ENCODE measurements at regions not wholly inside any gene's neighbourhood (a gene's known extent, or its start where the extent isn't known, plus 50 kb on each side); places are given as distances from the start of the nearest gene placed in this dataset.

GRCh38 chr2:198545411-198545810 is 741.0 kb downstream of the PLCL1 start:
- no peak for TF ChIP-seq EP300 (IDR thresholded peaks at IDR 0.05)
- TF ChIP-seq POLR2AphosphoS5 (IDR thresholded peaks at IDR 0.05) = no peak
- TF ChIP-seq CTCF (IDR thresholded peaks at IDR 0.05) = no peak
- no peak for TF ChIP-seq POLR2A (IDR thresholded peaks at IDR 0.05)
- no peak overlapping the region for H3K27ac ChIP-seq
- H3K4me3 ChIP-seq = no peak overlapping the region
- no peak for DNase-seq (ENCODE audit: low spot score in 2 of 2)
- H3K4me1 ChIP-seq = no peaks in the 10 kb centered on the region
- H3K36me3 ChIP-seq = no peaks in the 10 kb centered on the region
- no peaks in the 10 kb centered on the region for H3K9me3 ChIP-seq
- H3K27me3 ChIP-seq = no peaks in the 10 kb centered on the region
- WGBS = 72% methylated on average over 3 of the region's 3 CpGs

- no peak overlapping the region for H3K4me3 ChIP-seq
- H3K27me3 ChIP-seq = no peaks in the 10 kb centered on the region
- no peaks in the 10 kb centered on the region for H3K36me3 ChIP-seq
- H3K4me1 ChIP-seq = no peaks in the 10 kb centered on the region
- TF ChIP-seq CTCF (IDR thresholded peaks at IDR 0.05) = no peak
- no peak for TF ChIP-seq POLR2AphosphoS5 (IDR thresholded peaks at IDR 0.05)
- no peak for TF ChIP-seq EP300 (IDR thresholded peaks at IDR 0.05)
- no peak for TF ChIP-seq POLR2A (IDR thresholded peaks at IDR 0.05)
- H3K9me3 ChIP-seq = no peaks in the 10 kb centered on the region
- 68% methylated on average over 1 of the region's 1 CpG for WGBS
- H3K27ac ChIP-seq = no peak overlapping the region
- no peak for DNase-seq (ENCODE audit: low spot score in 2 of 2)
Measured at GRCh38 chr2:198544461-198544860, 740.1 kb downstream of the PLCL1 start.

- DNase-seq (ENCODE audit: low spot score in 2 of 2) = no peak
- WGBS = 85% methylated on average over 3 of the region's 3 CpGs
- H3K27me3 ChIP-seq = no peaks in the 10 kb centered on the region
- H3K9me3 ChIP-seq = no peaks in the 10 kb centered on the region
- H3K4me1 ChIP-seq = no peaks in the 10 kb centered on the region
- H3K27ac ChIP-seq = no peak overlapping the region
- H3K4me3 ChIP-seq = no peak overlapping the region
- H3K36me3 ChIP-seq = no peaks in the 10 kb centered on the region
- TF ChIP-seq EP300 (IDR thresholded peaks at IDR 0.05) (no peak), CTCF (IDR thresholded peaks at IDR 0.05) (no peak), POLR2AphosphoS5 (IDR thresholded peaks at IDR 0.05) (no peak), POLR2A (IDR thresholded peaks at IDR 0.05) (no peak)
Measured at GRCh38 chr2:198534756-198535155, 730.4 kb downstream of the PLCL1 start.

- DNase-seq (ENCODE audit: low spot score in 2 of 2) = no peak
- no peaks in the 10 kb centered on the region for H3K27me3 ChIP-seq
- TF ChIP-seq EP300 (IDR thresholded peaks at IDR 0.05) = no peak
- TF ChIP-seq POLR2AphosphoS5 (IDR thresholded peaks at IDR 0.05) = no peak
- no peak for TF ChIP-seq CTCF (IDR thresholded peaks at IDR 0.05)
- TF ChIP-seq POLR2A (IDR thresholded peaks at IDR 0.05) = no peak
- 61% methylated on average over 5 of the region's 5 CpGs for WGBS
- H3K36me3 ChIP-seq = no peaks in the 10 kb centered on the region
- H3K27ac ChIP-seq = no peak overlapping the region
- H3K4me1 ChIP-seq = no peaks in the 10 kb centered on the region
- no peaks in the 10 kb centered on the region for H3K9me3 ChIP-seq
- no peak overlapping the region for H3K4me3 ChIP-seq
Measured at GRCh38 chr2:198525211-198525969, 721.0 kb downstream of the PLCL1 start.

- Histone ChIP-seq H3K4me1 (no peaks in the 10 kb centered on the region), H3K27me3 (no peaks in the 10 kb centered on the region), H3K36me3 (no peaks in the 10 kb centered on the region), H3K4me3 (no peak overlapping the region), H3K9me3 (no peaks in the 10 kb centered on the region), H3K27ac (no peak overlapping the region)
- WGBS = 43% methylated on average over 2 of the region's 2 CpGs
- no peak for TF ChIP-seq POLR2AphosphoS5 (IDR thresholded peaks at IDR 0.05)
- no peak for TF ChIP-seq POLR2A (IDR thresholded peaks at IDR 0.05)
- no peak for TF ChIP-seq CTCF (IDR thresholded peaks at IDR 0.05)
- no peak for TF ChIP-seq EP300 (IDR thresholded peaks at IDR 0.05)
- DNase-seq (ENCODE audit: low spot score in 2 of 2) = no peak
Measured at GRCh38 chr2:198523710-198524109, 719.3 kb downstream of the PLCL1 start.

Data from suprapubic skin (tissue), 4 donors.